GM12891 (cell line): ENCODE measurements at regions not wholly inside any gene's neighbourhood (a gene's known extent, or its start where the extent isn't known, plus 50 kb on each side); places are given as distances from the start of the nearest gene placed in this dataset.

Source experiments
- POLR2A ChIP-seq: IDR thresholded peaks from 2 replicates; pipeline ENCODE4 v1.6.1; 2011; ENCODE audit warnings: low read depth, low read length, control low read depth
- POLR2AphosphoS5 ChIP-seq: IDR thresholded peaks from 2 replicates; pipeline ENCODE4 v1.6.1; 2011; ENCODE audit warnings: low read depth, low read length, control low read depth
- SPI1 ChIP-seq: IDR thresholded peaks from 2 replicates; pipeline ENCODE4 v1.6.1; 2011; ENCODE audit warnings: low read depth, low read length, control low read depth
- TAF1 ChIP-seq: IDR thresholded peaks from 2 replicates; pipeline ENCODE4 v1.6.1; 2011; ENCODE audit warnings: low read depth, low read length, control low read depth

- no peak for TF ChIP-seq POLR2A
- no peak for TF ChIP-seq POLR2AphosphoS5
- TF ChIP-seq SPI1: no peak
- no peak for TF ChIP-seq TAF1
Measured at GRCh38 chr7:9945857-9946256, 1027.8 kb upstream of the PHF14 start.
